Upper lobe of left lung (tissue), 6 donors: ENCODE measurements at regions not wholly inside any gene's neighbourhood (a gene's known extent, or its start where the extent isn't known, plus 50 kb on each side); places are given as distances from the start of the nearest gene placed in this dataset.

Experiments used
- ATAC-seq, 2 donors: fragments of 200-7000 bp; cut with Tn5 transposase; one replicate each; pipeline ENCODE4 v1.9.1; 2022; ENCODE audit warnings: mild to moderate bottlenecking in 2 of 2, moderate library complexity in 2 of 2; ENCODE audit not compliant: low FRiP score in 2 of 2
- DNase-seq, 2 donors: peaks; one replicate each; pipeline ENCODE4 v3.0.0-alpha.2; 2019 to 2020
- H3K27ac ChIP-seq, 4 donors: fragments of 200-600 bp; sonication (generic); one replicate each; pipeline ENCODE4 v1.5.1; 2016 to 2019
- H3K27me3 ChIP-seq, 4 donors: fragments of 200-600 bp; sonication (generic); one replicate each; pipeline ENCODE4 v1.5.1; 2017 to 2019
- H3K36me3 ChIP-seq, 4 donors: fragments of 200-600 bp; sonication (generic); one replicate each; pipeline ENCODE4 v1.5.1; 2016 to 2019
- H3K4me1 ChIP-seq, 4 donors: fragments of 200-600 bp; sonication (generic); one replicate each; pipeline ENCODE4 v1.5.1; 2018 to 2019
- H3K4me3 ChIP-seq, 4 donors: fragments of 200-600 bp; sonication (generic); one replicate each; pipeline ENCODE4 v1.5.1; 2017 to 2019; ENCODE audit warnings: mild to moderate bottlenecking in 2 of 4, moderate library complexity in 1 of 4
- H3K9me3 ChIP-seq, 4 donors: fragments of 200-600 bp; sonication (generic); one replicate each; pipeline ENCODE4 v1.5.1; 2018 to 2019
- CTCF ChIP-seq, 6 experiments: fragments of 450-650 bp in 4 of 6; fragments of 200-600 bp in 2 of 6; sonication (generic) in 2 of 6; IDR thresholded peaks; one replicate each; pipeline ENCODE4 v1.5.1; 2016 to 2019; ENCODE audit warnings: antibody characterized with exemption in 6 of 6
- EP300 ChIP-seq, 4 donors: sonication (generic); formaldehyde crosslinking; IDR thresholded peaks; one replicate each; pipeline ENCODE4 v1.5.1; 2017; ENCODE audit warnings: antibody characterized with exemption in 4 of 4, control low read depth in 2 of 4
- POLR2A ChIP-seq, 4 donors: fragments of 450-650 bp; IDR thresholded peaks; one replicate each; pipeline ENCODE4 v1.5.1; 2016 to 2017; ENCODE audit warnings: antibody characterized with exemption in 4 of 4, mild to moderate bottlenecking in 2 of 4
- POLR2AphosphoS5 ChIP-seq, 2 donors: sonication (generic); formaldehyde crosslinking; IDR thresholded peaks; one replicate each; pipeline ENCODE4 v1.5.1; 2017; ENCODE audit warnings: antibody characterized with exemption in 2 of 2
- WGBS, 2 donors: methylation state at CpG; one replicate each; pipeline ENCODE4 v1.1.5; 2017 to 2018; 5-methylcytosine and 5-hydroxymethylcytosine counted together
- donor health status: DM: no; HTN: no; CAD: no; lungs with moderate emphysema.
- donor health status: DM: no; HTN: yes; CAD: no; lungs with severe emphysema.

- H3K9me3 ChIP-seq, result no peaks in the 10 kb centered on the region
- no peak overlapping the region for H3K4me3 ChIP-seq
- no peaks in the 10 kb centered on the region for H3K4me1 ChIP-seq
- no peaks in the 10 kb centered on the region for H3K36me3 ChIP-seq
- DNase-seq, result no peak
- TF ChIP-seq POLR2A (IDR thresholded peaks at IDR 0.05), result no peak
- no peak for TF ChIP-seq POLR2AphosphoS5 (IDR thresholded peaks at IDR 0.05)
- TF ChIP-seq CTCF (IDR thresholded peaks at IDR 0.05), result no peak
- no peak for TF ChIP-seq EP300 (IDR thresholded peaks at IDR 0.05)
- no peak overlapping the region for H3K27ac ChIP-seq
- no peak for ATAC-seq
- no peaks in the 10 kb centered on the region for H3K27me3 ChIP-seq
- 75 to 76% methylated on average over 7 of the region's 7 CpGs for WGBS, 2 donors
Measured at GRCh38 chr1:208309771-208310170, 65.6 kb upstream of the PLXNA2 start.

- Histone ChIP-seq H3K4me1 (no peaks in the 10 kb centered on the region), H3K36me3 (no peaks in the 10 kb centered on the region), H3K27ac (no peak overlapping the region), H3K9me3 (no peaks in the 10 kb centered on the region), H3K27me3 (no peaks in the 10 kb centered on the region), H3K4me3 (no peak overlapping the region)
- ATAC-seq, result no peak
- no peak for TF ChIP-seq EP300 (IDR thresholded peaks at IDR 0.05)
- TF ChIP-seq POLR2A (IDR thresholded peaks at IDR 0.05), result no peak
- no peak for TF ChIP-seq POLR2AphosphoS5 (IDR thresholded peaks at IDR 0.05)
- no peak for TF ChIP-seq CTCF (IDR thresholded peaks at IDR 0.05)
- DNase-seq, result no peak
Measured at GRCh38 chr1:208312706-208313105, 68.5 kb upstream of the PLXNA2 start.

- Histone ChIP-seq H3K27me3 (no peaks in the 10 kb centered on the region), H3K4me1 (no peaks in the 10 kb centered on the region), H3K4me3 (no peak overlapping the region), H3K36me3 (no peaks in the 10 kb centered on the region), H3K27ac (no peak overlapping the region), H3K9me3 (no peaks in the 10 kb centered on the region)
- ATAC-seq, result no peak
- WGBS, 2 donors, result 64 to 78% methylated on average over 2 of the region's 2 CpGs
- TF ChIP-seq POLR2A (IDR thresholded peaks at IDR 0.05) (no peak), EP300 (IDR thresholded peaks at IDR 0.05) (no peak), CTCF (IDR thresholded peaks at IDR 0.05) (no peak), POLR2AphosphoS5 (IDR thresholded peaks at IDR 0.05) (no peak)
- no peak for DNase-seq
Measured at GRCh38 chr1:208314431-208314830, 70.2 kb upstream of the PLXNA2 start.

GRCh38 chr1:208318150-208318734 is 74.1 kb upstream of the PLXNA2 start:
- Histone ChIP-seq H3K9me3 (no peaks in the 10 kb centered on the region), H3K36me3 (no peaks in the 10 kb centered on the region), H3K4me1 (no peaks in the 10 kb centered on the region), H3K27me3 (no peaks in the 10 kb centered on the region), H3K27ac (no peak overlapping the region), H3K4me3 (no peak overlapping the region)
- ATAC-seq (no peak), DNase-seq (no peak)
- WGBS, 2 donors, result 76 to 85% methylated on average over 2 of the region's 2 CpGs
- TF ChIP-seq CTCF (IDR thresholded peaks at IDR 0.05) (no peak), POLR2A (IDR thresholded peaks at IDR 0.05) (no peak), POLR2AphosphoS5 (IDR thresholded peaks at IDR 0.05) (no peak), EP300 (IDR thresholded peaks at IDR 0.05) (no peak)

- Histone ChIP-seq H3K9me3 (no peaks in the 10 kb centered on the region), H3K4me3 (no peak overlapping the region), H3K27me3 (no peaks in the 10 kb centered on the region), H3K27ac (no peak overlapping the region), H3K36me3 (no peaks in the 10 kb centered on the region), H3K4me1 (no peaks in the 10 kb centered on the region)
- 30 to 60% methylated on average over 7 of the region's 7 CpGs for WGBS, 2 donors
- ATAC-seq (no peak), DNase-seq (no peak)
- TF ChIP-seq POLR2AphosphoS5 (IDR thresholded peaks at IDR 0.05), result no peak
- TF ChIP-seq CTCF (IDR thresholded peaks at IDR 0.05), result no peak
- TF ChIP-seq EP300 (IDR thresholded peaks at IDR 0.05), result no peak
- TF ChIP-seq POLR2A (IDR thresholded peaks at IDR 0.05), result no peak
Measured at GRCh38 chr1:208324005-208324404, 79.8 kb upstream of the PLXNA2 start.
